Pancreas (tissue), 10 donors: ENCODE measurements at regions not wholly inside any gene's neighbourhood (a gene's known extent, or its start where the extent isn't known, plus 50 kb on each side); places are given as distances from the start of the nearest gene placed in this dataset.

Source experiments
- ATAC-seq, 4 donors: fragments of 200-7000 bp; cut with Tn5 transposase; one replicate each; pipeline versions ENCODE4 v1.8.0 to v1.9.1; 2020; ENCODE audit warnings: mild to moderate bottlenecking in 4 of 4, moderate library complexity in 4 of 4
- DNase-seq, 6 donors: peaks; one replicate each; pipeline ENCODE4 v3.0.0-alpha.2; 2020
- FAIRE-seq: peaks from 2 replicates; lab custom pipeline; 2012; peaks lifted over from hg19 to GRCh38; lab: Jason Lieb, UNC
- H3K27ac ChIP-seq, 4 donors: fragments of 200-600 bp; sonication (generic); 1 replicate in 3 of 4; 2 replicates in 1 of 4; pipeline versions ENCODE4 v1.5.0 to v1.8.0; 2020
- H3K27me3 ChIP-seq, 4 donors: fragments of 200-600 bp; one replicate each; pipeline ENCODE4 v1.8.0; 2021
- H3K36me3 ChIP-seq, 3 donors: fragments of 200-600 bp; sonication (generic) in 1 of 3; one replicate each; pipeline versions ENCODE4 v1.5.0 to v1.8.0; 2020 to 2021
- H3K4me1 ChIP-seq, 3 donors: fragments of 200-600 bp; one replicate each; pipeline ENCODE4 v1.8.0; 2021
- H3K4me3 ChIP-seq, 4 donors: fragments of 200-600 bp; sonication (generic) in 2 of 4; one replicate each; pipeline versions ENCODE4 v1.5.0 to v1.8.0; 2020 to 2021
- H3K9me3 ChIP-seq, 4 donors: fragments of 200-600 bp; one replicate each; pipeline ENCODE4 v1.8.0; 2021
- CTCF ChIP-seq, 4 donors: fragments of 200-600 bp; sonication (generic) in 3 of 4; IDR thresholded peaks; one replicate each; pipeline versions ENCODE4 v1.5.0 to v1.8.0; 2021; ENCODE audit warnings: antibody characterized with exemption in 4 of 4
- WGBS, 2 donors: extraction: QIAGEN DNeasy Blood & Tissue Kit; methylation state at CpG; one replicate each; pipeline ENCODE4 v1.1.7; 2013; 5-methylcytosine and 5-hydroxymethylcytosine counted together
- intact Hi-C, 3 donors: fragments of 100-400 bp; cut with DNase I; formaldehyde crosslinking; loops; one replicate each; pipeline versions ENCODE4 v1.11.1 to v1.14.2; 2022
- donor health status: healthy with polysubstance abuse.
- donor health status: DM: no; HTN: no; CAD: no; lungs with moderate emphysema.
- donor health status: DM: no; HTN: no; CAD: no.
- donor health status: control.
- donor health status: control.
- donor health status: Bipolar disorder and iron deficiency.
- donor health status: DM: yes; HTN: yes; CAD: no.
- donor health status: DM: no; HTN: no; CAD: no.
- donor health status: DM: no; HTN: no; CAD: no.
- donor health status: DM: yes; HTN: yes; CAD: no.

- WGBS, 2 donors, result 93% methylated on average over 5 of the region's 5 CpGs; no CpG with 5 or more reads in 1 of the 2 donors
- H3K27me3 ChIP-seq, result no peaks in the 10 kb centered on the region
- no peak overlapping the region for H3K27ac ChIP-seq
- intact Hi-C loops, result no loop called here
- ATAC-seq, result no peak
- no peaks in the 10 kb centered on the region for H3K4me1 ChIP-seq
- no peaks in the 10 kb centered on the region for H3K36me3 ChIP-seq
- no peaks in the 10 kb centered on the region for H3K9me3 ChIP-seq
- no peak overlapping the region for H3K4me3 ChIP-seq
- no peak for FAIRE-seq
- no peak for DNase-seq
- no peak for TF ChIP-seq CTCF (IDR thresholded peaks at IDR 0.05)
These were observed 792.1 kb upstream of the AMELY start for GRCh38 chrY:7703578-7704140.

GRCh38 chrY:7702481-7702880 lies 790.9 kb upstream of the AMELY start:
- Histone ChIP-seq H3K36me3 (no peaks in the 10 kb centered on the region), H3K9me3 (no peaks in the 10 kb centered on the region), H3K27ac (no peak overlapping the region), H3K4me3 (no peak overlapping the region), H3K4me1 (no peaks in the 10 kb centered on the region), H3K27me3 (no peaks in the 10 kb centered on the region)
- no peak for FAIRE-seq
- TF ChIP-seq CTCF (IDR thresholded peaks at IDR 0.05), result no peak
- intact Hi-C loops, result no loop called here
- no peak for ATAC-seq
- no peak for DNase-seq

GRCh38 chrY:7701676-7702075 lies 790.1 kb upstream of the AMELY start:
- no peak for FAIRE-seq
- intact Hi-C loops, result no loop called here

GRCh38 chrY:7697506-7697905 lies 786.0 kb upstream of the AMELY start:
- no peak for DNase-seq
- Histone ChIP-seq H3K4me1 (no peaks in the 10 kb centered on the region), H3K4me3 (no peak overlapping the region), H3K27me3 (no peaks in the 10 kb centered on the region), H3K27ac (no peak overlapping the region), H3K36me3 (no peaks in the 10 kb centered on the region), H3K9me3 (no peaks in the 10 kb centered on the region)
- ATAC-seq, result no peak
- intact Hi-C loops, result no loop called here
- WGBS, 2 donors, result 87% methylated on average over 1 of the region's 1 CpG; no CpG with 5 or more reads in 1 of the 2 donors
- no peak for FAIRE-seq
- TF ChIP-seq CTCF (IDR thresholded peaks at IDR 0.05), result no peak

More at GRCh38 chrY:7701676-7702075, 790.1 kb upstream of the AMELY start:
- ATAC-seq, result no peak
- no peaks in the 10 kb centered on the region for H3K36me3 ChIP-seq
- whole genome bisulfite sequencing, 2 donors, result 48% methylated on average over 4 of the region's 4 CpGs; no CpG with 5 or more reads in 1 of the 2 donors
- no peak for DNase-seq
- no peak overlapping the region for H3K4me3 ChIP-seq
- no peaks in the 10 kb centered on the region for H3K9me3 ChIP-seq
- TF ChIP-seq CTCF (IDR thresholded peaks at IDR 0.05), result no peak
- H3K4me1 ChIP-seq, result no peaks in the 10 kb centered on the region
- no peak overlapping the region for H3K27ac ChIP-seq
- no peaks in the 10 kb centered on the region for H3K27me3 ChIP-seq

GRCh38 chrY:7692701-7693100 lies 781.1 kb upstream of the AMELY start:
- Histone ChIP-seq H3K27me3 (no peaks in the 10 kb centered on the region), H3K4me3 (no peak overlapping the region), H3K9me3 (no peaks in the 10 kb centered on the region), H3K4me1 (no peaks in the 10 kb centered on the region), H3K27ac (no peak overlapping the region), H3K36me3 (no peaks in the 10 kb centered on the region)
- 77% methylated on average over 1 of the region's 1 CpG; no CpG with 5 or more reads in 1 of the 2 donors for WGBS, 2 donors
- no peak for TF ChIP-seq CTCF (IDR thresholded peaks at IDR 0.05)
- no peak for ATAC-seq
- FAIRE-seq, result no peak
- intact Hi-C loops, result no loop called here
- DNase-seq, result no peak
